ENCODE measurements at regions not wholly inside any gene's neighbourhood (a gene's known extent, or its start where the extent isn't known, plus 50 kb on each side); places are given as distances from the start of the nearest gene placed in this dataset.

DNA sequence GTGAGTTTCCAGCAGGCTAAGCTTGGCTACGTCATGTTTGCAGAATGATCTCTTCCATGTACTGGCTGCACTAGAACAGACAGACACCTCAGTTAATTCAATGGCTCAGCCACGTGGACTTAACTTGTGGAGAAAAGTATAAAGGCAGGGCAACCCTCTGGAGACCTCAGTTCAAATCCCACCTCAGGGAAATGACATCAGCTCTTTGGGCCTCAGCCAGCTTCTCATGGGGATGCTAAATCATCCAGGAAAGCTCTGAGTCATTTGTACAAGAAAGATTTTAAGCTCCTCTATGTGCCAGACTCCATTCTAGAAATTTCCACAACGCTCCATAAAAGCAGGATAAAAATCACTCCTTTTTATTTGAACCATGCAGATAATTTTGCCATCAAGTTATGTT is 128.5 kb upstream of the SALL4 start:
- Histone ChIP-seq H2BK12ac (ENCODE audit: low read depth, low read length) (no peak overlapping the region), H4K20me1 (replicated peaks in 1 of 2; ENCODE audit: control insufficient read depth in 1 of 2, insufficient read depth in 2 of 2, low read length in 2 of 2) (no peaks in the 10 kb centered on the region), H4K91ac (replicated peaks; ENCODE audit: insufficient read length, low read length) (no peak overlapping the region), H3K79me2 (ENCODE audit: control insufficient read depth in 1 of 2, insufficient read depth in 2 of 2, low read length in 2 of 2) (no peaks in the 10 kb centered on the region), H3K36me3 (ENCODE audit: control insufficient read depth in 2 of 4, insufficient read depth in 4 of 4, low read length in 3 of 4) (no peaks in the 10 kb centered on the region), H3K23ac (ENCODE audit: insufficient read length) (no peak overlapping the region), H2AK5ac (ENCODE audit: low read depth, low read length) (no peak overlapping the region), H3K79me1 (ENCODE audit: low read depth, low read length) (no peaks in the 10 kb centered on the region), H3K4me1 (replicated peaks in 1 of 4; ENCODE audit: control insufficient read depth in 3 of 4, insufficient read depth in 4 of 4, low read length in 3 of 4) (no peaks in the 10 kb centered on the region), H2BK15ac (ENCODE audit: low read length) (no peak overlapping the region), H3K56ac (replicated peaks; ENCODE audit: insufficient read length, low read depth, low read length) (no peak overlapping the region), H3K23me2 (ENCODE audit: low read depth, low read length) (no peaks in the 10 kb centered on the region), H3K27ac (ENCODE audit: low read depth, low read length) (no peak overlapping the region), H2BK5ac (ENCODE audit: low read depth, low read length) (no peak overlapping the region), H3K4ac (replicated peaks; ENCODE audit: insufficient read length, low read depth, low read length) (no peak overlapping the region), H3K14ac (ENCODE audit: insufficient read length) (no peak overlapping the region), H3K9ac (replicated peaks in 1 of 4; ENCODE audit: extremely low read depth in 1 of 4, low read depth in 3 of 4, low read length in 3 of 4) (no peak overlapping the region), H3K18ac (ENCODE audit: extremely low read depth, low read length) (no peak overlapping the region), H3K27me3 (replicated peaks in 1 of 4; ENCODE audit: control insufficient read depth in 3 of 4, extremely low read depth in 1 of 4, insufficient read depth in 3 of 4, low read length in 3 of 4) (no peaks in the 10 kb centered on the region), H4K5ac (ENCODE audit: insufficient read length, low read depth, low read length) (no peak overlapping the region), H4K8ac (ENCODE audit: extremely low read depth, insufficient read depth, low read length) (no peak overlapping the region), H3K4me3 (ENCODE audit: extremely low read depth in 1 of 4, insufficient read depth in 2 of 4, low read depth in 3 of 4, low read length in 4 of 4) (no peak overlapping the region), H2BK120ac (replicated peaks; ENCODE audit: low read depth, low read length) (no peak overlapping the region), H2AFZ (ENCODE audit: low read length) (no peak overlapping the region), H2BK20ac (ENCODE audit: low read length) (no peak overlapping the region), H3K9me3 (ENCODE audit: insufficient read depth in 2 of 2, low read depth in 1 of 2, low read length in 1 of 2) (no peaks in the 10 kb centered on the region), H3K4me2 (ENCODE audit: insufficient read depth in 1 of 2, low read depth in 2 of 2, low read length in 2 of 2) (no peak overlapping the region)
- WGBS, 2 experiments (ENCODE audit: extremely low coverage in 1 of 2, insufficient coverage in 1 of 2, insufficient read length in 1 of 2, insufficient replicate concordance in 2 of 2, low coverage in 1 of 2, low lambda C conversion rate in 2 of 2, missing lambda C conversion rate in 1 of 2), result 87% methylated on average over 3 of the region's 3 CpGs; no CpG with 5 or more reads in 1 of the 2 experiments
- ChIA-PET POLR2A (ENCODE audit: partially characterized antibody) (interaction anchor here (1.2 kb wide), 1 partner anchor 12 kb away, joined by 3 read pairs; no protein-coding TSS in a partner anchor), CTCF (ENCODE audit: partially characterized antibody) (interaction anchor here (1.0 kb wide), 1 partner anchor 19 kb away, joined by 3 read pairs; no protein-coding TSS in a partner anchor)
- FAIRE-seq (no peak), DNase-seq (ENCODE audit: low read depth in 1 of 2, low spot score in 2 of 2) (no peak)
- TF ChIP-seq CEBPB (IDR thresholded peaks at IDR 0.05; ENCODE audit: low read depth, low read length) (no peak), KDM4A (IDR thresholded peaks at IDR 0.05; ENCODE audit: low read depth, low read length, severe bottlenecking) (no peak), FOSL1 (IDR thresholded peaks at IDR 0.05; ENCODE audit: insufficient read depth, low read depth, low read length) (no peak)

Measured in H1 (cell line).